NCI-H345 (cell line): ENCODE measurements at regions not wholly inside any gene's neighbourhood (a gene's known extent, or its start where the extent isn't known, plus 50 kb on each side); places are given as distances from the start of the nearest gene placed in this dataset.

ENCODE experiments used
- DNase-seq: peaks from one replicate; lab custom pipeline; 2025; lab: John Stamatoyannopoulos, UW

DNA sequence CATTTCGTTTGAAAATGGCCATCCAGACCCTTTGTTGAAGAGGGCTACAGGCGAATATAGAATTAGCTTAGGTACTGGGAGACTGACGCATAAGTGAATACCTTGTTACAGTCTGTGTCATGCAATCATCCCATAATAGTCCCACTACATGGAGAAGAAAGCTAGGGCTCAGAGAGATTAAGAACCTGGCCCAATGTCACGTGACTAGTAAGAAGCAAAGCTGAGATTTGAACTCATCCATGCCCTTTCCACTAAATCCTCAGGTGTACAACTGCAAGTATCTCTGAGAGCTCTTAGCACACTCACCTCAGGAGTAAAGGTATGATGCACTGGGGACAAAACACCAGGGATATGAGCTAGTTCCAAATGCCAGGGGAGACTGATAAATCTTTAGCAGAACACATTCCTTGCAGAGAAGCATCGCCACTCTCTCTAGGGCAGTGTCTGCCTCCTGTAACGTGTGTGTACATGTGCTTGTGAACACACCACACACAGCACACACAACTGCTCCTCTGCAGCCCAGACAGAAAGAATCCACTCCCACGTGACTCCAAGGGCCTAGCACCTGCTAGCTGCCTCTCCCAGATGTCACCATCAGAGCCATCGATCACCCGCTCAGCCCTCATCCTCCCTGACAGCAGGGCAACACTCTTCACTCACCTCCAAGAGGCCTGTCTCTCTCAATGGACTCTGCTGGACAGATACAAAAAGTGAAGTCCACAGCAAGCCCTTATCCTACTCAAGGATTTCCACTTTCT, 402.8 kb downstream of the NXPE2 start:
- peak; percentile 76 for DNase-seq

DNA sequence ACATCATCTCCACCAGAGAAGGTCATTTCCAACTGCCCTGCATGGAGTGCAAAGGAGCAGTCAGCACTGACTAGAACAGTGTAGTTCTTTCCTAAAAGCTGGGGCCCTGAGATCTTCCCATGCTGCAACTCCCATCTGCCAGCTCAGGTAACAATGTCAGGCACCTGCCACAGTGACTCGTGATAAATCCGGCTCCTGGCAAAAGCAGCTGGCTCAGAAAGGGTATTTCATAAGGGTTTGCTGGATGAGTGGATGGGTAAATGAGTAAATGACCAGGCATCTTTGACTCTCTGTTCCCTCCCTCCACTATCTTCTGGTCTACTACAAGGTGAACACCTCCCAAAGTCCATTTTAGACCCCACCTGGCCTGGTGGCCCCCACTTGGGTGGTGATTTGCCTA, 403.6 kb downstream of the NXPE2 start:
- peak; percentile 84 for DNase-seq

DNA sequence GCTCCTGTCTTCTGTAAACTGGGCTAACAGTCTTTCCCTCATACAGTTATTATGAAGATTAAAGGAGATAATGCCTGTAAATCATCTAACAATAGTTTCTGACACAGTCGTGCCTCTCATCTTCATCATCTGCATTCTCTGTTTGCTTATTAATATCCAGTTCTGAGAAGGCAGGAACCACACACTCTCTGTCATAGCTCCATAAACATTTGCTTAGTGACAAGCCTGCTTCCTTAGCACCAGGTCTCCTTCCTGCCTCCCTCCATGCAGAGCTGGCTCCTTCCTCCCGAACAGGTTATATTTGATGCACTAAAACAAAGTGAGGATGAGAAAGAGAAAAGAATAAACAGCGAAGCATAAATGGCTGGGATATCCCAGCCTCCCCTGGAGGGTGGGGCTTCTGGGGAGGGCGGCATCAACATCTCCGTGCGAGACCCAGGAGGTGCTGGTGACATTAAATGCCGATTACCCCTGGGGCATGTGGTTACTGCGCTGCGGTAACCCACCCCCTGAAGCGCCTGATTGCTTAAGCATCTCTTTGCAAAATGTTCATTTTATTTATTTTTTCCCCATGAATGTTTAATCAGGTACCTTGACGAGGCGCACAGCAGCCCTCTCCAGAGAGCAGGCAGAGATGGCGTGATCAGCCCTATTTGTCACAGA, 404.9 kb downstream of the NXPE2 start:
- DNase-seq, result peak; percentile 81

DNA sequence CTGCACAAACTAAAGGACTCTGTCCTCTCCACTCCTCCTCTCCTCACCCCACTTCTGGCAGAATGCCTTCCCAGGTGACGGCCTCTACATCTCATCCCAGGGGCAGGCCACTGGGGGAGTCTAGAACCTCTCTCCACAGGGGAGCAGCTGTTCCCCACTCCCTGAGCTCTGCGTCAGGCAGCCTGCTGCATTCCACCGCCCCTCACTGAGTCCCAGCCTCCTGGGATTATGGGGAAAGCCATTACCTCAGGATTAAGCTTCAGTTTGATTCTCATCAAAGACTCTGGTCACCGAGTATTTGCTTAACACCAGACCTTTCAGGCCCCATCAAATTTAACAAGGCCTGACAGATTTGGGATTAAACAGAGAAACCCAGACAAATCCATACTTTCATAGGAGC, 405.9 kb downstream of the NXPE2 start:
- peak; percentile 29 for DNase-seq

DNA sequence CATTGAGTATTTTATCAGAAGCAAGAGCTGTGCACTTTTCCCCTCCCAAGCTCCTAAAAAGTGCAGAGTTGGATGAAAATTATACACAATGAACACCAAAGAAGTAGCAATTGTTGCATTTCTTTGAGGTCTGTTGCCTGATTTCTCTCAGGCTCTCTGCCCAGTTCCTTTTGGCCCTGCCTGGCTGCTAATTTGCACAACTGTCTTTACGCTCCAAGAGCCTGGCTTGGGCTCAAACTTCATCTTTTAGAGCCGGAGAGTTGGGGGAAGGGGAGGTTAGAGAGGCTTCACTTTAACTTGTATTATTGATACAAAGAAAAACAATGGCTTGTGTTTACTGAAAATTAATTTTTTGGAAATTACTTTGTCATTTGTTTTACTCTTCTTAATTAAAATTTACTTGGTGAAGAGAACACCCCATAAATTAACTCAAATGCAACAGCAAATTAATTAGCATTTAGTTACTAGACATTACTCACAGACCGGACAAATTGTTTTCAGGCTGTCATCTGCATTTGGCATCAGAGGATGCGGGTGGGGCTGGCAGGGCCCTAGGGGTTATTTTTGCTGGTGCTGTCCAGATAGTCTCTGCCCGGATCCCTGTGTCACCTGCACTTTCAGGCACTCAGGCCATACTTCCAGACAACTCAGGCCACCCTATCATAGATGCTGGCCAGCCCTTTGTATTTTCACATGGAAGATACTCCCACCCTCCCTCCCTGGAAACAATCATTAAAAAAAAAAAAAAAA, 407.3 kb downstream of the NXPE2 start:
- no peak for DNase-seq

DNA sequence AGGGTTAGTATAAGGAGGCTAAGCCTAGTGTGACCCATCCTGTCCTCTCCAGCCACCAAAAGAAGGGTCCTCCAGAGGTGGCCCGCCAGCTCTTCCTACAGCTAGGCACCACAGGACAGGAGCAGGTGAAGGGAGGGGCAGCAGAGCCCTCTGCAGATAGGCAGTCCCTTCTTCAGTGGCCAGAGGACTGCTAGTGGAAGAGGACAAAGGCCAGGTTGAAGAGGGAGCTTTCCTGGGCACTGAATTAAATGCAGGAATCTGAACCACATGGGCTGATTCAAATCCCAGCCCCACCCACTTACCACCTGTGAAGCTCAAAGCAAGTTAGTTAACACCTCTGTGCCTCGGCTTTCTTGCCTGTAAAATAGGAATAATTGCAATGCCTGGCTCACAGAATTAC, 409.5 kb downstream of the NXPE2 start:
- no peak for DNase-seq

DNA sequence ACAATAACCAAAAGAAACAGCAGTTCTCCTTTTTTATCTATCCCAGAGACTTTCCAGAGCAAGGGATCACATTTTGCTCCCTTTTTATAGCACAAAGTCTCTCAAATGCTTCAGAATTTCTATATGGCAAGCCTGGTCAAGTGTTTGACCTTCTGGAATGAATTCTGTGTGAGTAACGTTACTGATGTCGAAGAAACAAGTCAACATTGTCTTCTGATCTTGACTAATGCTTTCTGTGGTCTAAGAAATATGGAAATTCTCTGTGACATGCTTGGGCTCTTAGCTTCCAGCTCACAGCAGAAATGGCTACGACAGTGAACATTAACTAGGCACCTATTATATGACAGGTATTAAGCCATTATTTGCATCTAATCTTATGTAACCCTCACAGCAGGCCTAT, 411.7 kb downstream of the CADM1 start:
- DNase-seq, result no peak

DNA sequence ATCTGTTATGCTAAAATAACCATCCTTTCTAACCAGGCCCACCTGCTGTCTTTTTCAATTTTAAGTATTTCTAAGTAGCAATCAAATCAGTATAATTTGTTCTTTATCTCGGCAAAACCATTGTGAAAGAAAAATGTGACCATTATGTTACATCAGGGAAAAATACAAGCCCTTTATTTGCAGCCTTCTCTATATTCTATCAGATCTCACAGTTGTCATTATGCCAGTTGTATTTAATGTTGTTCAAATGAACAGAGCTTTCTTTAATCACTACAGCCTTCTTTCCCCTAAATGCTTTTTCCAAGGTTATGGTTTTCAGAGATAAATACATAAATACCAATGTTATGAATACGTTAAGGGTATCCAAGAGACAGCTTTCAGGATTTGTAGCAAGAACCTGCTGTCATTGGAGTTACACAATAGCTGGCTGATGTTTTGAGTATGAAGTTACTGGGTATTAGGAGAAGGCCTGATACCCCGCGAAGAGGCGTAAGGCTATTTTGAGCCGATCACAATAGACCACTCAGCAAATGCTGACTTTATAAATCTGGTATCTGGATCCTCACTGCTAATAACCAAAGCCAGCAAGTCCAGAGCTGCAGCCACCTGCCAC, 406.3 kb downstream of the CADM1 start:
- no peak for DNase-seq

DNA sequence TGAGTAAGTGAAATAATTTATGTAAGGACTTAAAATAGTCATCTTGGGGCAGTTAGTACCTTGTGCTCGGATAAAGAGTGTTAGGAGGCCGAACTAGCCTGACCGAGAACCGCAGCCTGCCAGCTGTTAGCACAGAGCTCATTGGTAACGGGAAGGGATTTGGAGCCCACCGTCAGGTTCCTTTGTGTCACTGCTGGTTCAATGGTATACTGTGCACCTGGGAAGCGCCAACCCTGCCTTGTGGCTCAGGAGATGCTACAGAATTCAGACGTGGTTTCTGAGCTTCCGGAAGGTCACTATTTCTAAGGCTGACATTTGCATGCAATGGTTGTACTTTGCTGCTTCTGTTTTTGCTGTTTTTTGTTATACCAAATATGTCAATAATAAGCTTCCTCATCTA, 403.5 kb downstream of the CADM1 start:
- DNase-seq, result no peak

DNA sequence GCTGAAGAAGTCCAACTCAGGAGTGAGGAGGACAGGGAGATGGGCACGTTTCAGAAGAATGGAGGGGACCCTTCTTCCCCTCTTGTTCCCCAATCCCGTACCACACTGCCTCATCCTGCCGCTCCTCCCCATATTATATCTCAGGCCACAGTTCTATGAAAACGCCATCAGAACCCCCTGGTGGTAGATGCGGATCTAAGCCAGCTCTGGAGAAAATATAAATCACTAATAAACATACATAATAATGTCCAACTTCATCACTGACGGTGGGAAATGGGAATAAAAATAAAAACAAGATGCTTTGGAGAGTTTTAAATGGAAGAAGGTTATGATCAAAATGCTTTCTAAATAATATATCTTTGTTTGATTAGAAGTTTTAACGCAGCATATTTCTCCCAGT, 400.3 kb downstream of the CADM1 start:
- DNase-seq, result no peak

DNA sequence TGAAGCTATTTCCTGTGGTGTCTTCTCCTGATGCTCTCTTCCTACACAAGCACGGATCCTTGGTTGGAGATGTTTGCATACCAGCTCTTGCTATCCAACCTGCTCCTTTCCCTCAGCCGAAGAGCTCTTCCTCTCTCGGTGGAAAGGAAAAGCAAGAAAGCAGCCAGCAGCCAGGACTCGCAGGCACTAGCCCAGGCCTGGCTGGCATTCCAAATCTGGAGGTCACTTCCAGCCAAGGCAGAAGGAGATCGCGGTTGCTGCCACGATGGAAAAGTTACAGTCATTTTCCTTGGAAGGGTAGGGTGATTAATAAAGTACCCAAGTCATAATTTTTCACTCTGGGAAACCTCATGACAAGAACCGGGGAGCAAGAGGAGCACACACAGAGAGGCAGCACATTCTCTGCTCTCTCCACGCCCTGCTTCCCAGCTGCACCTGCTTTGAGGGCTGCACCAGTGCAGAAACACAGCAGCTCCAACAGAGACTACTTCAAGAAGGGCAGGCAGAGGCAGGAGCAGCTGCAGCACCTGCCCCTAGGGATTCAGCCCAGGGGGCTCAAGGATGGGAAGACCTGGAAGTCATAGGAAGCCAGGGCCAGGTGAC, 399.3 kb downstream of the CADM1 start:
- DNase-seq, result peak; percentile 59

DNA sequence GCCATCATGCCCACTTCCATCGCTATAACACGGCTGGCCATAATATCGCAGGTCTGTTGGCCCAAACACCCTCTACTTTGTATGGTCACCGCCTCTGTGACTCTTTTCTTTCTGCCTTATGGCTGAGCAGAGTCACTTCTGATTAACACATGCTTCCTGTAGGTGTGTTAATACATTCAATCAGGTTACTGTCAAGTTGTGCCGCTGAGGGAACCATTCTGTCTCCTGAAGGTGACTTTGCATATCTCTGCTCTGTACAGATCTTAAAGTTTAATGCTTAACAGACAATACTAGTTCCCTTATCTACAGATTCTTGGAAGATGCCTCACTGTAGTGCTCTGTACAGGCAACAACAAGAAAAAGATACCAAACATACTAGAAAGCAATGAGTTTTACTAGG, 393.1 kb downstream of the CADM1 start:
- no peak for DNase-seq

DNA sequence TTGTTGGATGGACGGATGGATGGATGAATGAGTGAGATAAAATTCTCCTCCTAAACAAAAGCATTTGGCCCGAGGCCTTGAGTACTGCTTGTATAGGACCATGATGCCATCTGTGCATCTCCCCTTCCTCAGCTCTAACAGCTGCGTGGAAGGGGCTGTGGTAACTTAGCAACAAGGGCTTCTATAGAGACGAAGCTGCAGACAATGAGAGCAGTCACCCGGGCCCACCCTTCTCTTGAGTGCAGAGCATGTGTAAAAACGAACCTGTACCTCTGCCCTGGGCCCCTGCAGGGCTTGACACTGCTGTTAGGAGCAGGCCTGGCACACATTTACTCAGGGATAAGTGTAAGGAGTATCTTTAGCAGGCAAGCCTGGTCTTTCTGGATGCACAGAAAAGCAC, 391.5 kb downstream of the CADM1 start:
- DNase-seq, result peak; percentile 82

DNA sequence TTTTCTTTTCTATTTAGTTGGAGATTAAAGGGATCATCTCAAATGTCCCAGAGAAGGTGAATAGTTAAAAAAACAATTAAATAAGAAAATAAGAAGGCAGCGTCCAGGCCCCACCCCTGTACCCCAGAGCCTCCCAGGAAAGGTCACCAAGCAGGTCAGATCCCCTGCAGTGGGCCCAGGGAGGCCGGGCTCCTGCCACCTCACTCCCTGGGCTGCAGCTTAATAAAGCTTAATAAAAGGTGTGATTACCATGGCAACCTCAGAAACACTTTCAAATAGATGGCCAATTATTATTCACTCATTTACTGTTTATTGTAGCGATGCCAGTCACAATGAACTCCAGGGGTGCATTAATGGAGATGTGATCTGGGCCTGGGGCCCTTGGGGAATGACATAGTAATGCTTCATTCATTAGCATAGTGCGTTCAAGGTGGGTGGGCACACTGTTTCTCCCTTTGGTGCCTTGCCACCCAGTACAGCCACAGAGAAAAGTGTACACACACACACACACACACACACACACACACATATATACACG, 386.2 kb downstream of the CADM1 start:
- DNase-seq, result no peak

DNA sequence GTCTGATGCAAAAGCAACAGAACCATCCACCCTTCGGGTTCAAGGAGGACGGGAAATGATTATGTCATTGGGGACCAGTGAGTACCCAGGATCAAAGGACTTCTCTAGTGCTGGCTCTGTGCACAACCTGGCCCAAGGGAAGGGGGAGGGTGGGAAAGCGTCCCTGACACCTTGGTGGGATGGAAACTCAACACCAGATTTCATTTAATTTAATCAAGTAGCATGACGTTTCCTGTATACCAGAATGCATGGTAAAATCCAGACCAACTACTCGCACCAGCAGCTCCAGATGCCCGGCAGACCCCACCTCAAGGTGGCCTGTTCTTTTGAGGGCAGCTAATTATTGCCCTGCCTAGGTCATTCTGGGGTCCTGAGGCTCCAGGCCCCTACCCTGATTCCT, 385.1 kb downstream of the CADM1 start:
- no peak for DNase-seq
